Gastroesophageal sphincter (tissue), 3 donors: ENCODE measurements at regions not wholly inside any gene's neighbourhood (a gene's known extent, or its start where the extent isn't known, plus 50 kb on each side); places are given as distances from the start of the nearest gene placed in this dataset.

Experiments used
- CTCF ChIP-seq, 4 experiments: fragments of 200-600 bp in 2 of 4; fragments of 450-650 bp in 2 of 4; sonication (generic) in 1 of 4; IDR thresholded peaks; one replicate each; pipeline ENCODE4 v1.5.1; 2017 to 2019; ENCODE audit warnings: antibody characterized with exemption in 4 of 4, mild to moderate bottlenecking in 2 of 4, moderate library complexity in 2 of 4
- POLR2A ChIP-seq, 2 donors: fragments of 450-650 bp; IDR thresholded peaks; one replicate each; pipeline ENCODE4 v1.6.1; 2017; ENCODE audit warnings: antibody characterized with exemption in 2 of 2, mild to moderate bottlenecking in 2 of 2, moderate library complexity in 1 of 2

DNA sequence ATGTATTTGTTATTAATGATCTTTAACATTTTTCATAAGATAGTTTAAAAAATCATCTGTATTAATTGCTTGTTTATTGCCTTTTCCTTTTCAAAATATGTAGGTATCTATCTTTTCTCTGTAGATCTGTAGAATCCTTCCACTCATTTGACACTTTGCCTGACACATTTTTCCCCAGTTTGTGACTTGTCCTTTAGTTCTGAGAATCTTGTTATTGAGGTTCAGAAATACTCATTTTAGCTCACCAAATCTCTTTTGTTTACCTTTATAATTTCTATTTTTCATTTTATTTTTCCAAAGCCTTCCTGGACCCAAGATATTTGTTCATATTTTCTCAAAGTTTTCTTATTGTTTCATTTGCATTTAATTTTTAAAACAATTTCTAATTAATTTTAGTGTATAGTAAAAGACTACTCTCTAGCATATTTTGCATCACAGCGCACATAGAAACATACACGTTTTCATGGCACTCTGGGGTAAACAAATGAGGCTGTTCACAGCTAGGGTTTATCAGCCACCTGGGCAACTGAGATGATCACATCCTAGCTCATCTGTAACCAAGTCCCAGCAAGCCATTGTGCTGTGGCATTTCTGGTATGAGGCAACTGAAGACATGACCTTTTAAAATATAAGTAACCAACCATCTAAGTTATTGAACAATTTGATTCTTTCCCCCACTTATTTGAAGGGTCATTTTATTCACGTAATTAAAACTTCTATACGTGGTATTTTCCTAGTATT is 275.7 kb downstream of the ADGB start:
- no peak for TF ChIP-seq CTCF (IDR thresholded peaks at IDR 0.05)
- TF ChIP-seq POLR2A (IDR thresholded peaks at IDR 0.05), result no peak
